NCI-H1417 treated with DMSO at 0.1 percent for 48 hours (cell line): ENCODE measurements at regions not wholly inside any gene's neighbourhood (a gene's known extent, or its start where the extent isn't known, plus 50 kb on each side); places are given as distances from the start of the nearest gene placed in this dataset.
A peak's percentile ranks its signal among the peaks of the same experiment; 100 is the strongest.

Experiments used
- DNase-seq: peaks from one replicate; lab custom pipeline; 2025; lab: John Stamatoyannopoulos, UW

DNA sequence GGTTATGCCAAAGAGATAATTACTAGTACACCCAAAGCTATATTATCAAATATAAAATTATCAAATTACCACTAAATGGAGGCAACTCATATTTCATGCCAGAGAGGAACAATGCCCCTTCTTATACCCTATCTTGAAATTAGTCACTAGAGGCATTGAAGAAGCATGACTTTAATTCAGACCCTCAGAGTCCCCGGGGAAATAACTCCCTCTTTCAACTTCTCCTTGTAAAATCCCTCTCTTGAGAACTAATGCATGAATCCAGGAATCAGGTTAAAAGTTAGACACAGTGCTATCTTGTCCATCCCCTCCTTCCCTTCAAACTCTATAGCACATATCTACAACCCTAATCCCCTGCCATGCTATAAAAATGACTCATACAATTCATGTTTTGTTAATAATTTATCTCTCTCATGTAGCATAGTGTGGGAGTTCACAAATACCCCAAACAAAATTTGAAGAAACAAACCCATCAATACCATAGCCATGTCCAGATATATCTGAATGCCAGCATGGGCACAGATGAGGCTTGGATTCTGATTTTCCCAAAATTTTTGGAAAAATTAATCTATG, 665.4 kb downstream of the KCNA4 start:
- DNase-seq = no peak

DNA sequence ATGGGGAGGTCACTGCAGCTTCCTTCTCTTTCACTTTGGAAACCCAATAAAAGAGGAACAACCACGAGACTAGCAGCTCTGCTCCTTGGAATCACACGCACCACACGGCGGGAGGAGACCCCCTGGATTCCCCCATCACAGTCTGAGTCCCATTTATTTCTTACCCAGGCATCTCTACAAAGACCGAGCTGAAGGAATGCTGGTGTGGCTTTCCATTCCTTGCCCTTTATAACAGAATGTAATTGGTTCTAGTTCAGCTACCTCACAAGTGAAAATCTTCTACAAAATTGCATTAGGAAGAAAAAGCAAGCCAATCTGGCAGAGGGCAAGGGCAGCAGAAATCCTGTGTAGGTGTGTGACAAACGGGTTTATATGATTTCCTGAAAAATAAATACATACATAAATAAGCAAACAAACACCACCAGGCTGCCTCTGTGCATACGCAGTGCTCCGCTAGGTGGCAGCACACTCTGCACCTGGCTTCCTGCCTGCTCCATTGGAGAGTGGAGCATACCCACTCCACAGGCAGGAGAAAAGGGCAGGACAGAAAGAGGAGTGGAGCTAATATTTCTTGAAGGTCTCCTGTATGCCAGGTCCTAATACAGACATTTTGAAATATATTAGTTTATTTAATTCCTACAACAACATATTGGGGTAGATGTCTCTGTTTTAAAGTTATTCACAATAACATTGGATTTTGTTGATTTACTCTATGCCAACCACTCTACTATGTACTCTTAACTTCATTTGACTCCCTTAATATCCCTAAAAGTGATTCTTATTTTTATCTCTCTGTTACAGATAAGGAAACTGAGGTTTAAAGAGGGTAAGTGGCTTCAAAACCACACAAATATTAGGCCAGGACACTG, 673.1 kb downstream of the KCNA4 start:
- no peak for DNase-seq

- no peak for DNase-seq
These were observed 679.9 kb downstream of the KCNA4 start for GRCh38 chr11:29336727-29337575.

GRCh38 chr11:29334776-29335130, 682.1 kb downstream of the KCNA4 start:
- DNase-seq = no peak

DNA sequence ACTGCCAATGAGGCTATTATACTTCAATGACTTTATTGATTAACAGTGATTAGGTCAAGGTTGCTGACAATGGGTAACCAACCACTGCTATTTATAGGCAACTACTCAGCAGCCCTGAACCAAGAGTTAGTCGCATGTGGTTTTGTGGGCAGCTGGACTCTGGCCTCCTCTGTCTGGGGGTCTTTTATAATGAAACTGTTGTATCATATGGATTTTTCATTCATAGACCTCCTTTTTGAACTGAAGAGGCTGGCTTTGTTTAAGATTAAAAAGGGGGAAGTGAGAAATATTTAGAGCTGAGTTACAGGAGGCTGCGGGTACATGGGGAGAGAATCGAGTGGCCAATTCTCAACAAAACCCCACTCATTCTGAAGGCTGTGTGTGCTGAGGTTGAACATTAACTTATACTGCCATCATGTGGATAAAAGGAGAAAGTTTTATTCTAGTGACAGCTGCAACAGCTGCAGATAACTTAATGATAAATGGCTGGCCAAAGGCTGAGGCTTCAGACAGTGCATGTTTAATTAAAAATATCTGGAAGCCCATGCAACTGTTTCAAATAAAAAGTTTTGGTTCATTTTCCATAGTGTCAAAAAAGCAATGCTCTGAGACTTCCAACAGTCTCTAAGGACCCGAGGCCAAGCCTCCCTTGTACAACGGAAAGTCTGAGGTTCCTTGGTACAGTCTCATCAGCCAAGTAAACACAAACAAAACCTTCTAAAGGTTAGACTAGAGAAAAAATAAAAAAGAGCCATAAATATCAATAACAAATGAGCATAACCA, 682.6 kb downstream of the KCNA4 start:
- peak; percentile 7 for DNase-seq

DNA sequence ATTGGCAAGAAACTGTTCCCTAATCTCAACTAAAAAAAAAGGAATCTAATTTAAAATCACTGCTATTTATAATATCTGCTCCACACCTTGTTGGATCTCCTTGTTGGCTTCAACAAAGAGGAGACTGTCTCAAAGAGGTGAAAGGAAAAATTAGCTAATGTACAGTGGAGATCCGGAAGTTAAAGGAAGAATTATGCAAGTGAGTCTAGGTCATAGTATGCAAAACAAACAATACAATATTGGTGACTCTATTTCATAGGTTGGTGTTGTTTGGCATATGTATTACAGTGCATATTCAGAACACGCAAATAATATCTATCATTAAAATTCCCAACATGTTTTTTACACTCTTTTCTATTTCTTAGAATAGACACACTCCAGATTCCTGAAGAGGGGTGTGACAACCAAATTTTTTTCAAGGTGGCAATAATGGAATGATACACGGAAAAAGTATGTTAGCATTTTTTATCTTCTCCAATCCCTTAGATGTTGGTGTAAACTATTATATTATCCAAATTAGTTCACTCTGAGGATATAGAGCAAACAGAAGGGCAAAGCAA, 685.3 kb downstream of the KCNA4 start:
- no peak for DNase-seq

DNA sequence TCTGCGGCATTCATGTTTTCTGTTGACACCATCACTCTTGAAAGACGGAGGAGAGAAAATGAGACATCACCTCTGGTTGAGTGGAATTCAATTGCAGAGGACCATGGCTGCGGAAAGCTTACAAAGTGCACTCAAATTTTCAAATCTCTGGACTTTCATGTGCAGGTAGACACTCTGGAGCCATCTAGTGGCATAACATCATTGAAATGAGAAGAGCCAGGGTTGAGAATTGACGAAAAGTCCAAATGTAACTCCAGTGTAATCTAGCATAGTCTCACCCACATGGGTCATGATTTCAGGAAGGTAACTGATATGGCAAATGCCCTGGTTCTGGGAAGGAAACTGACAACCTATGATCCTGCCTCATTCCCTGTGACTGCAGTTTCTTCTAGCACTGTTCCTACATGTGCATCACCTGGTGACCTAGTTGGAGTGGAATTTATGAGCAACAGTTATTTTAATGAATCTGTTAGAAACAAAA, 687.8 kb downstream of the KCNA4 start:
- DNase-seq = peak; percentile 17

GRCh38 chr11:29327891-29328290, 688.9 kb downstream of the KCNA4 start:
- no peak for DNase-seq

DNA sequence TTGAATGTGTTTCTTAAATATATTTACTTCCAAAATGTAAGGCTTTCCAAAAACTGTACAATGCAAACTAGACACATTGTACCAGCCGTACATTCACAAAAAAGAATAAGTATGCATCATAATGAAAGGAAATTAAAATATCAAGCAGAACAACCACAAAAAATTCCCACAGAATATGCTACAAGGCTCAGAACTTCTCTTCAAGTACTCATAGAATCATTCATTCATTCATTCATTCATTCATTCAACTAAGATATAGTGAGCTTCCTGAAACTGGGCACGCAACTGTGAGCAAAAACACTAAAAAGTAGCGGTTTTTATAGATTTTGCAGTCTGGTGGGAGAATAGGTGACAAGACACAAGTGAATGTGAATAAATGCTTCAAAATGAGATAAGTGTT, 690.1 kb downstream of the KCNA4 start:
- DNase-seq = no peak

- DNase-seq = no peak
These were observed 692.5 kb downstream of the KCNA4 start for GRCh38 chr11:29324328-29324727.

- DNase-seq = no peak
These were observed 695.3 kb downstream of the KCNA4 start for GRCh38 chr11:29321293-29322132.

DNA sequence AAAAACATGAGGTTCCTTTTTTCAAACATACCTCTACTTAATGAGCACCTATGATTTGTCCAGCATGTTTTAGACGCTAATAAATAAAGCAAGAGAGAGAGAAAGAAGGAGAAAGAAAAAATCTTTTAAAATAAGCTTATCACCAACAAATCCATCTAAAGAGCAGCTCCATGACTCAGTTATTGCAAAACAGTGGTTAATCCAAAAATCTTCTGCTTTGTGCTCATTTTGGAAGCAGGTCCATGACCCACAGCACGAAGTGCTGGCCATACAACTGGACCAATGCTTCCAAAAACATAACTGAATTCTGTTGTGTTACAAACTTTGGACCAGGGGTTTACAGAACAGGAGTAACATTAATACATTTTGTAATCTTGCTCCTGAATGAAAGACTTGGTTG, 696.6 kb downstream of the KCNA4 start:
- no peak for DNase-seq

DNA sequence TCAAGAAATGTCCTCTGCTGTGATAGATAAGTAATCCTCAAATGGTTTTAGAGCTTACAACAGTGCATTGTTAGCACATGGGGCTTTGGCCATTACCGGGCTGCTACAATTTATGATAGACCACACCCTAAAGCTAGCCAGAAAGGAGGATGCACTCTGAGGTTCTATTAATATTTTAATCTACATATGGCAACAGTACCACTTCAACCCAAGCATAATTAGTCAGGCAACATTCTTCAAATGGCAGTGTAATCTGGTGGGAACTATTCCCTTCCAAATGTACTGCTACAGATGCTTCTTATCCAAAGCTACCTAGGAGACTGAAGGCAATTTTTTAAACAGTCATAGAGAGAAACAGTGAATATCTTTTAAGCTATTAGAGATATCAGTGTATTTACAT, 697.6 kb downstream of the KCNA4 start:
- DNase-seq = no peak

DNA sequence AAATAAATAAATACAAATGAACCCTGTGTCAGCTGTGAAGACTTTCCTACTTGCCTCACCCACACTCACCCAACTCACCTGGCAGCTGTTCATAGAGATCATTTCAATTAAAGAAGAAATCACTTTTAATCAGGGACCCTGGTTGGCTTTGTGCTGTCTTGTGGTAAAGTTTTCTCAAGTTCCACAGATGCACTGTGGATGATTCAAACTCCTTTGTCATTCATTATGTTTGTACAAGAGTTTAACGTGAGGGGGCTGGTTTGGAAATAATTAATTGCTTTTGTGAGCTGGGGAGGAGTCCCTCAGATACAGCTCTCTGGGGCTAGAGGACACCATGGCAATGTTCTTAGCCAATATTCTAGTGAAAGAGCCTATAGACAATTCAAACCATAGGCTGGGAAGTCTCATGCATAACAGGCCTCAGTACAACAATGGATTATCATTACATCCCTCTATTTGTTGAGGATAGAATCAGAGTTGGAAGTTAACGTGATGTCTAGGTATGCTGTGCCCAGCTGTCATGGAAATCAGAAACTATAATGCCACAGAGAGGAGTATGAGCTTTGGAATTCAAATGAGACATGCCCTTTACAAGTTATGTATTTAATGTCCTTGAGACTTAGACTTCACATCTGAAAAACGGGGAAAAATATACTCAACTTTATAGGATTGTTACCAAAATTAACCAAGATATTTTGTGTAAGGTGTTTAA, 698.5 kb downstream of the KCNA4 start:
- no peak for DNase-seq

GRCh38 chr11:29317694-29318093, 699.1 kb downstream of the KCNA4 start:
- DNase-seq = no peak

DNA sequence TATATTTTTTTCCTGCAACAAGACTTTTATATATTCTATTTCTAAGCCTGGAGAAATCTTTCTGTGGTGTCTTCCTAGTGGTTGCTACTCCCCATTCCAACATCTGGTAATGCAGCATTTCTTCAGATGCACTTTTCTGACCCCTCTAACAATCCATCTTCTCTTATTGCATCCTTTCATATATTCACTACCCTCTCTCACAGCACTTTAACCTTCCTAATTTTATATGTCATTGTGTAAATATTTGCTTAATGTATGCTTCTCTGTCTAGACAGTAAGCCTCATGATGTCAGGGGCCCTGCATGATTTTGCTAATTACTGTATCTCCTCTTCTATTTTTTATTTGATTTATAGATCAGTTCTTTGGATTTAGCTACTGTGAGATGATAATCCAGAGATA, 701.6 kb downstream of the KCNA4 start:
- DNase-seq = no peak

DNA sequence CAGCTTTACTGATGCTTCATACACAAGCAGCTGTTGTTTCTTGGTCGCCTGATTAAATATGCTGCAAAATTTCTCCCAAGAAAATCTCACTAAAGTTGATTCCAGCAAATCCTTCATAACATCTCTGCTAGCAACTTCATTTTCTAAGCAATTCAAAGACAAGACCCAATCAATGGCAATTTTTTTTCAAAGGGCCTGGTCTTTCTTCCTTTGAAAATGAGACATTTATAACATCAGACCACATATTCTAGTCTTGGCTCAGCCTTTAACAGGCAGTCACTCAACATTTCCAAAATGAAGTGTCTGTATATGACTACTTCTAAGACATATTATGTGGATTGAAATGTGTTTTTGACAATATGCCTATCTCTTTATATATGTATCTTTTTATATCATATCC, 702.6 kb downstream of the KCNA4 start:
- DNase-seq = no peak

DNA sequence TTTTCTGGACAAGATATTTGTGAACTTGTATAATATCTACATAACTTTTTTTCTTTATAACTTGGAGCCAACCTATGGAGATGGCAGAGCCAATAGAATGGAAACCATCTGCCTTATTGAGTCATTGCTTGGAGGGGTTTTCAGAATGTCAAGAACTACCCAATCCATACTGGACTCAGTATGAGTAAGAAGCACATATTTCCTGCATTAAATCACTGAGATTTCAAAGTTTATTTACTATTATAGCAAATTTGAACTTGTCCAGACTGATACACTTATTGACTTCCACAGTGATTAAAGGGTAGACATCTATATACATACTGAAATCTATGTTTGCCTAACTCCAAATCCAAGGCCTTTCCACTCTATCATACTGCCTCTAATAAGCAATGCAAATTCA, 704.0 kb downstream of the KCNA4 start:
- DNase-seq = no peak

- no peak for DNase-seq
These were observed 706.0 kb downstream of the KCNA4 start for GRCh38 chr11:29310725-29311342.

- DNase-seq = no peak
These were observed 706.8 kb downstream of the KCNA4 start for GRCh38 chr11:29309992-29310391.
